T-helper 9 cell (primary cell): ENCODE measurements at regions not wholly inside any gene's neighbourhood (a gene's known extent, or its start where the extent isn't known, plus 50 kb on each side); places are given as distances from the start of the nearest gene placed in this dataset.

ENCODE experiments used
- DNase-seq: peaks from one replicate; pipeline ENCODE4 v3.0.0-alpha.2; 2020

- DNase-seq = peak; percentile 33
Measured at GRCh38 chr2:8543383-8544170, 138.3 kb upstream of the ID2 start.

GRCh38 chr2:8544171-8544785 is 137.6 kb upstream of the ID2 start:
- no peak for DNase-seq

- DNase-seq = peak; percentile 74
Measured at GRCh38 chr2:8544786-8545694, 136.8 kb upstream of the ID2 start.

GRCh38 chr2:8545695-8546611 is 135.9 kb upstream of the ID2 start:
- DNase-seq = no peak

- no peak for DNase-seq
Measured at GRCh38 chr2:8546612-8547283, 135.1 kb upstream of the ID2 start.

GRCh38 chr2:8547284-8548064 is 134.4 kb upstream of the ID2 start:
- DNase-seq = no peak

GRCh38 chr2:8548065-8548618 is 133.7 kb upstream of the ID2 start:
- DNase-seq = no peak

- DNase-seq = no peak
Measured at GRCh38 chr2:8548619-8549150, 133.2 kb upstream of the ID2 start.

GRCh38 chr2:8549273-8549922 is 132.5 kb upstream of the ID2 start:
- DNase-seq = no peak

- DNase-seq = no peak
Measured at GRCh38 chr2:8549942-8550341, 131.9 kb upstream of the ID2 start.

- DNase-seq = no peak
Measured at GRCh38 chr2:8550481-8550880, 131.4 kb upstream of the ID2 start.

- DNase-seq = no peak
Measured at GRCh38 chr2:8550937-8551621, 130.8 kb upstream of the ID2 start.

GRCh38 chr2:8551622-8552074 is 130.2 kb upstream of the ID2 start:
- no peak for DNase-seq

- DNase-seq = no peak
Measured at GRCh38 chr2:8552293-8552801, 129.5 kb upstream of the ID2 start.

- no peak for DNase-seq
Measured at GRCh38 chr2:8553643-8554042, 128.2 kb upstream of the ID2 start.

GRCh38 chr2:8554296-8554806 is 127.5 kb upstream of the ID2 start:
- no peak for DNase-seq

- DNase-seq = no peak
Measured at GRCh38 chr2:8555543-8555942, 126.3 kb upstream of the ID2 start.

- no peak for DNase-seq
Measured at GRCh38 chr2:8558096-8558495, 123.8 kb upstream of the ID2 start.

- no peak for DNase-seq
Measured at GRCh38 chr2:8558956-8559355, 122.9 kb upstream of the ID2 start.
